HepG2 (cell line): ENCODE measurements at regions not wholly inside any gene's neighbourhood (a gene's known extent, or its start where the extent isn't known, plus 50 kb on each side); places are given as distances from the start of the nearest gene placed in this dataset.
"Not testable (repeated sequence)": the region's sequence is repeated elsewhere in the genome, so short reads cannot be mapped to it uniquely, and the experiment has no call there.

Experiments
- CTCF ChIP-seq: sonication (generic); formaldehyde crosslinking; IDR thresholded peaks from 2 replicates; pipeline ENCODE4 v1.5.0; 2020; ENCODE audit warnings: mild to moderate bottlenecking, missing genetic modification reagents, moderate library complexity
- ELF1 ChIP-seq: sonication (generic); formaldehyde crosslinking; IDR thresholded peaks from 2 replicates; pipeline ENCODE4 v1.4.0; 2020; ENCODE audit warnings: missing genetic modification reagents
- EZH2 ChIP-seq: conservative IDR thresholded peaks from 2 replicates; pipeline ENCODE4 v1.6.1; 2012; ENCODE audit warnings: mild to moderate bottlenecking, low read depth, low read length, moderate library complexity
- HDAC6 ChIP-seq: fragments of 200-600 bp; sonication (generic); IDR thresholded peaks from 2 replicates; pipeline ENCODE4 v1.7.0; 2017; ENCODE audit warnings: mild to moderate bottlenecking, antibody characterized with exemption, low read length, low read depth
- ZNF274 ChIP-seq: sonication (generic); formaldehyde crosslinking; IDR thresholded peaks from 2 replicates; pipeline ENCODE4 v1.5.1; 2020; ENCODE audit warnings: mild to moderate bottlenecking, missing genetic modification reagents
- TF ChIP-seq, protein P1 (sequence below): sonication (generic); formaldehyde crosslinking; IDR thresholded peaks from 2 replicates; pipeline ENCODE4 v1.4.0; 2020; ENCODE audit warnings: missing genetic modification reagents
- TF ChIP-seq, protein P2 (sequence below), 2 experiments: sonication (generic) in 1 of 2; formaldehyde crosslinking in 1 of 2; IDR thresholded peaks; 2 replicates each; pipeline versions ENCODE4 v1.5.1 to v1.6.1; 2011 to 2020; ENCODE audit warnings: borderline replicate concordance in 1 of 2, low read depth in 1 of 2, low read length in 1 of 2, mild to moderate bottlenecking in 1 of 2, missing genetic modification reagents in 1 of 2, moderate library complexity in 1 of 2

DNA sequence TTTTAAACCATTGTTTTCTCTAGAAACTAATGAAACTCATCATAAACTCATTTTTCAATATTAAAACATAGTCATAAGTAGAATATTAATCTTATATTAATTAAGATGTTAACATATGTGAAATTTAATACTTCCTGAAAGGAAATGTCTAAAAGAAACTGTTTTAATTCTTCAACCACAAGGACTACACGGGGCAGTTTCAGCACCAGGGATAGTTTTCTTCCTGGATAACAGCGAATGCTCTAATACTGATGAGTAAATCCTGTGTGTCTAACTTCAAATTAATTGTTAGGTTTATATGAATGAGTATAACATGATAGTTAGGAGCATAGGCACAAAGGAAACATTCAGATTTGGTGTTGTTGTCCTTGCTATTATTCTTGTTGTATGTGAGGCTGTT lies 183.6 kb downstream of the CCDC74A start:
- TF ChIP-seq, protein P1, sequence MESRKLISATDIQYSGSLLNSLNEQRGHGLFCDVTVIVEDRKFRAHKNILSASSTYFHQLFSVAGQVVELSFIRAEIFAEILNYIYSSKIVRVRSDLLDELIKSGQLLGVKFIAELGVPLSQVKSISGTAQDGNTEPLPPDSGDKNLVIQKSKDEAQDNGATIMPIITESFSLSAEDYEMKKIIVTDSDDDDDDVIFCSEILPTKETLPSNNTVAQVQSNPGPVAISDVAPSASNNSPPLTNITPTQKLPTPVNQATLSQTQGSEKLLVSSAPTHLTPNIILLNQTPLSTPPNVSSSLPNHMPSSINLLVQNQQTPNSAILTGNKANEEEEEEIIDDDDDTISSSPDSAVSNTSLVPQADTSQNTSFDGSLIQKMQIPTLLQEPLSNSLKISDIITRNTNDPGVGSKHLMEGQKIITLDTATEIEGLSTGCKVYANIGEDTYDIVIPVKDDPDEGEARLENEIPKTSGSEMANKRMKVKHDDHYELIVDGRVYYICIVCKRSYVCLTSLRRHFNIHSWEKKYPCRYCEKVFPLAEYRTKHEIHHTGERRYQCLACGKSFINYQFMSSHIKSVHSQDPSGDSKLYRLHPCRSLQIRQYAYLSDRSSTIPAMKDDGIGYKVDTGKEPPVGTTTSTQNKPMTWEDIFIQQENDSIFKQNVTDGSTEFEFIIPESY (CRISPR knock-in tag) = not testable (repeated sequence)
- not testable (repeated sequence) for TF ChIP-seq ELF1 (CRISPR knock-in tag); EZH2; CTCF; ZNF274 (CRISPR knock-in tag); HDAC6
- TF ChIP-seq, protein P2, sequence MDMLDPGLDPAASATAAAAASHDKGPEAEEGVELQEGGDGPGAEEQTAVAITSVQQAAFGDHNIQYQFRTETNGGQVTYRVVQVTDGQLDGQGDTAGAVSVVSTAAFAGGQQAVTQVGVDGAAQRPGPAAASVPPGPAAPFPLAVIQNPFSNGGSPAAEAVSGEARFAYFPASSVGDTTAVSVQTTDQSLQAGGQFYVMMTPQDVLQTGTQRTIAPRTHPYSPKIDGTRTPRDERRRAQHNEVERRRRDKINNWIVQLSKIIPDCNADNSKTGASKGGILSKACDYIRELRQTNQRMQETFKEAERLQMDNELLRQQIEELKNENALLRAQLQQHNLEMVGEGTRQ (IDR thresholded peaks at IDR 0.05; ENCODE audit: low read depth, low read length) = not testable (repeated sequence)
- TF ChIP-seq, protein P2 (CRISPR knock-in tag; IDR thresholded peaks at IDR 0.05; ENCODE audit: borderline replicate concordance) = not testable (repeated sequence)
